ENCODE measurements at regions not wholly inside any gene's neighbourhood (a gene's known extent, or its start where the extent isn't known, plus 50 kb on each side); places are given as distances from the start of the nearest gene placed in this dataset.

DNA sequence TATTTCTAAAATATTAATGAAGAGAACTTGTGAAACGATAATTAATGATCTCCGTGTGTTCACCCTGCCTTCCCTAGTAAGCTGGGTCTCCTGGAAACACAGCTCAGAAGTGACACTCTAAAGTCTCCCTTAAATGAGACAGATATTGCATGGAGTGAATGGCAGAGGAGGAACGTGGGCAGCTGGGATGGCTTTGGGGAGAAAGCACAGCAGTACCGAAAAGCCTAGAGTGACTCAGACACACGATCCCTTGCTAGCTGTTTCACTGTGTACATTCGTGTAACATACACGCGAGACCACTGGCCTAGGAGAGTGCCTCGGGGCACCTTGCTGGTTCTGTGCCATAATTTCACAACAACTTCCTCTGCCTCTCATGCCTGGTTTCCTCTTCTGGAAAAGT, 199.9 kb upstream of the TCERG1L start:
- WGBS (ENCODE audit: insufficient coverage), result 92% methylated on average over 8 of the region's 9 CpGs

DNA sequence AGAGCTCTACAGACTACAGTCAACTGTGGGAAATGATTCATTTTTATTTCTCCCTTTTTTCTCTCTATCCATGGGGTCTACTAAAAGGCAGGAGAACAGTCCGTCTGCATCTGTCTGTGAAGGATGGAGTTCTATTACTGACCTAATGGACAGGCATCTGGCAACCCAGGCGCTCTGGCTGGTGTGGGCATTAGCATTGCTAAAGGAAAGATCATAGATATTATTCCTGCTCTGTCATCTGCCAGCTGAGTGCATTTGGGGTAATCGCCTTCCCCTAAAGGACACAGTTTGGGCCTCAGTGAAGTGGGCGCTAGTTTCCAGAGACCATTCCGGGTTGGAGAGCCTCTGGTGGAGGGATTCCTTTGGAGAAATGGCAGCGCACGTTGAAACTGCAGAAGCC, 201.3 kb upstream of the TCERG1L start:
- 82% methylated on average over 6 of the region's 7 CpGs for WGBS (ENCODE audit: insufficient coverage)

More for the DNA sequence above, 199.9 kb upstream of the TCERG1L start:
- Histone ChIP-seq H3K9me3 (ENCODE audit: control insufficient read depth, insufficient read depth, low read length) (no peaks in the 10 kb centered on the region), H3K27me3 (ENCODE audit: control insufficient read depth, insufficient read depth, low read length) (no peaks in the 10 kb centered on the region), H3K4me1 (ENCODE audit: control insufficient read depth, insufficient read depth, low read length) (peaks cover 14% of the 10 kb centered on the region), H3K27ac (ENCODE audit: low read depth, low read length) (no peak overlapping the region), H3K36me3 (ENCODE audit: control insufficient read depth, insufficient read depth, low read length) (no peaks in the 10 kb centered on the region), H3K4me3 (ENCODE audit: low read depth, low read length) (no peak overlapping the region)
- DNase-seq (ENCODE audit: low read depth in 4 of 6, low spot score in 6 of 6), result no peak

DNA sequence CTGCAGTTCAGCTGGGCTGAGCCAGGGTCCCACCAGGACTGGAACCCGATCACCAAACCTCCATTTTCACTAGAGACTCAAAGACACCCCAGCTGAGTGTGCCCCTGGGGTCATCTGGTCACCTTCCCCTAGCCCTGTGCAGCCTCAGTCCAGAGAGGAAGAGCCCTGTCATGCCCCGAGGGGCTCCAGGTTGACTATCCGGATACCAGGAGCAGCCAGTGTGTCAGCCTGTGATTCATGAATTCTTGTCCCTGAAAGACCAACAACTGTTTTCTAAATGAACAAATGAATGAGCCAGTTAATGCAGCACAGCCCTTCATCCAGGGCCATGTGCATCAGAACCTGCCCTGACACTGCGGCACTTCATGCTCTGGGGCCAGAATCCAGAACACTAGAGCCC, 201.9 kb upstream of the TCERG1L start:
- Histone ChIP-seq H3K27me3 (ENCODE audit: control insufficient read depth, insufficient read depth, low read length) (no peaks in the 10 kb centered on the region), H3K27ac (ENCODE audit: low read depth, low read length) (no peak overlapping the region), H3K36me3 (ENCODE audit: control insufficient read depth, insufficient read depth, low read length) (no peaks in the 10 kb centered on the region), H3K4me1 (ENCODE audit: control insufficient read depth, insufficient read depth, low read length) (peaks cover 14% of the 10 kb centered on the region), H3K4me3 (ENCODE audit: low read depth, low read length) (no peak overlapping the region), H3K9me3 (ENCODE audit: control insufficient read depth, insufficient read depth, low read length) (no peaks in the 10 kb centered on the region)
- DNase-seq (ENCODE audit: low read depth in 4 of 6, low spot score in 6 of 6), result no peak
- WGBS (ENCODE audit: insufficient coverage), result 82% methylated on average over 3 of the region's 4 CpGs

More for the DNA sequence above, 201.3 kb upstream of the TCERG1L start:
- no peak overlapping the region for H3K4me3 ChIP-seq (ENCODE audit: low read depth, low read length)
- no peak for DNase-seq (ENCODE audit: low read depth in 4 of 6, low spot score in 6 of 6)
- peaks cover 14% of the 10 kb centered on the region for H3K4me1 ChIP-seq (ENCODE audit: control insufficient read depth, insufficient read depth, low read length)
- no peaks in the 10 kb centered on the region for H3K27me3 ChIP-seq (ENCODE audit: control insufficient read depth, insufficient read depth, low read length)
- no peaks in the 10 kb centered on the region for H3K9me3 ChIP-seq (ENCODE audit: control insufficient read depth, insufficient read depth, low read length)
- H3K27ac ChIP-seq (ENCODE audit: low read depth, low read length), result no peak overlapping the region
- H3K36me3 ChIP-seq (ENCODE audit: control insufficient read depth, insufficient read depth, low read length), result no peaks in the 10 kb centered on the region

DNA sequence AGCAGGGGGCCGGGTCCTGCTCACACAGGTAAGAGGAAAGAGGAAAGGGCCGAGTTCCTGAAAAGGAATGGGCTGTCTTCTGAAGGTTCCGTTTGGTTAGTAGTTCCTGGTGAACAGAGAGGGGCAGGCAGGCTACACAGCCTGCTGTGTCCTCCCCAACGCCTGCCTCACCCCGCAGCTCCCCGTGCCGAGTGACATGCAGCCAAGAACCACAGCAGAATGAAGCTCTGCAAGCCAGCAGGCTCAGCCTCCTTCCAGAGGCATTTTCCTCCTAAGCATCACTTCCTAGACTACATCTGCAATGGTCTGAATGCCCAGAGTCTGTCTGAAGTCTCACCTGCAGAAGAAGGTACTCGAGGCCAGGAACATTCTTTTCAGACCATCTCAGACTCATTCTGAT, 202.4 kb upstream of the TCERG1L start:
- H3K9me3 ChIP-seq (ENCODE audit: control insufficient read depth, insufficient read depth, low read length), result no peaks in the 10 kb centered on the region
- H3K27ac ChIP-seq (ENCODE audit: low read depth, low read length), result no peak overlapping the region
- H3K36me3 ChIP-seq (ENCODE audit: control insufficient read depth, insufficient read depth, low read length), result no peaks in the 10 kb centered on the region
- H3K27me3 ChIP-seq (ENCODE audit: control insufficient read depth, insufficient read depth, low read length), result no peaks in the 10 kb centered on the region
- no peak for DNase-seq (ENCODE audit: low read depth in 4 of 6, low spot score in 6 of 6)
- H3K4me3 ChIP-seq (ENCODE audit: low read depth, low read length), result no peak overlapping the region
- 73% methylated on average over 6 of the region's 8 CpGs for WGBS (ENCODE audit: insufficient coverage)
- H3K4me1 ChIP-seq (ENCODE audit: control insufficient read depth, insufficient read depth, low read length), result peaks cover 14% of the 10 kb centered on the region

DNA sequence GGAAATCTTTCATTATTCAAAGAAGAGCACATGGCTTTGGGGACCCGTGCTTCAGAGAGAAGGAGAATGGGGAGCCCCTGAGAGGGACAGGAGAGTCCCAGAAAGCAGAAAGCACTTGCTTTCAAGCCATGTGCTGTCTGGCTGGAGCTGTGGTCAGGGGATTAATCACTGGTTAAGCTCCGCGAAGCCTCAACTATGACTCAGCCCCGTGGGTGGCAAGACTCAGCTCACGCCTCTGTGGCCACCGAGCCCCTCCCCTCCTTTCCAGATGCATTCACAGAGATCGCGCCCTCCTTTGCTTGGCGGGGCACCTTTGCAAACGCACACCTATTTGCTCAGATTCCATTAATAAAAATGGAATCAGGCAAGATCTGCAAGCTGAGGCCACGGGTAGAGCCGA, 202.9 kb upstream of the TCERG1L start:
- no peak overlapping the region for H3K4me3 ChIP-seq (ENCODE audit: low read depth, low read length)
- H3K9me3 ChIP-seq (ENCODE audit: control insufficient read depth, insufficient read depth, low read length), result no peaks in the 10 kb centered on the region
- H3K27me3 ChIP-seq (ENCODE audit: control insufficient read depth, insufficient read depth, low read length), result no peaks in the 10 kb centered on the region
- H3K4me1 ChIP-seq (ENCODE audit: control insufficient read depth, insufficient read depth, low read length), result peaks cover 14% of the 10 kb centered on the region
- no peak for DNase-seq (ENCODE audit: low read depth in 4 of 6, low spot score in 6 of 6)
- no peaks in the 10 kb centered on the region for H3K36me3 ChIP-seq (ENCODE audit: control insufficient read depth, insufficient read depth, low read length)
- WGBS (ENCODE audit: insufficient coverage), result 39% methylated on average over 12 of the region's 12 CpGs
- no peak overlapping the region for H3K27ac ChIP-seq (ENCODE audit: low read depth, low read length)

GRCh38 chr10:131516285-131516684, 204.8 kb upstream of the TCERG1L start:
- WGBS (ENCODE audit: insufficient coverage), result 93% methylated on average over 12 of the region's 12 CpGs
- H3K27ac ChIP-seq (ENCODE audit: low read depth, low read length), result no peak overlapping the region
- no peaks in the 10 kb centered on the region for H3K27me3 ChIP-seq (ENCODE audit: control insufficient read depth, insufficient read depth, low read length)
- no peak overlapping the region for H3K4me3 ChIP-seq (ENCODE audit: low read depth, low read length)
- no peaks in the 10 kb centered on the region for H3K9me3 ChIP-seq (ENCODE audit: control insufficient read depth, insufficient read depth, low read length)
- H3K4me1 ChIP-seq (ENCODE audit: control insufficient read depth, insufficient read depth, low read length), result peaks cover 14% of the 10 kb centered on the region
- DNase-seq (ENCODE audit: low read depth in 4 of 6, low spot score in 6 of 6), result no peak
- no peaks in the 10 kb centered on the region for H3K36me3 ChIP-seq (ENCODE audit: control insufficient read depth, insufficient read depth, low read length)

GRCh38 chr10:131517781-131518180, 206.3 kb upstream of the TCERG1L start:
- WGBS (ENCODE audit: insufficient coverage), result 95% methylated on average over 16 of the region's 17 CpGs
- Histone ChIP-seq H3K9me3 (ENCODE audit: control insufficient read depth, insufficient read depth, low read length) (no peaks in the 10 kb centered on the region), H3K4me3 (ENCODE audit: low read depth, low read length) (no peak overlapping the region), H3K36me3 (ENCODE audit: control insufficient read depth, insufficient read depth, low read length) (no peaks in the 10 kb centered on the region), H3K4me1 (ENCODE audit: control insufficient read depth, insufficient read depth, low read length) (peaks cover 14% of the 10 kb centered on the region), H3K27me3 (ENCODE audit: control insufficient read depth, insufficient read depth, low read length) (no peaks in the 10 kb centered on the region), H3K27ac (ENCODE audit: low read depth, low read length) (no peak overlapping the region)
- no peak for DNase-seq (ENCODE audit: low read depth in 4 of 6, low spot score in 6 of 6)

DNA sequence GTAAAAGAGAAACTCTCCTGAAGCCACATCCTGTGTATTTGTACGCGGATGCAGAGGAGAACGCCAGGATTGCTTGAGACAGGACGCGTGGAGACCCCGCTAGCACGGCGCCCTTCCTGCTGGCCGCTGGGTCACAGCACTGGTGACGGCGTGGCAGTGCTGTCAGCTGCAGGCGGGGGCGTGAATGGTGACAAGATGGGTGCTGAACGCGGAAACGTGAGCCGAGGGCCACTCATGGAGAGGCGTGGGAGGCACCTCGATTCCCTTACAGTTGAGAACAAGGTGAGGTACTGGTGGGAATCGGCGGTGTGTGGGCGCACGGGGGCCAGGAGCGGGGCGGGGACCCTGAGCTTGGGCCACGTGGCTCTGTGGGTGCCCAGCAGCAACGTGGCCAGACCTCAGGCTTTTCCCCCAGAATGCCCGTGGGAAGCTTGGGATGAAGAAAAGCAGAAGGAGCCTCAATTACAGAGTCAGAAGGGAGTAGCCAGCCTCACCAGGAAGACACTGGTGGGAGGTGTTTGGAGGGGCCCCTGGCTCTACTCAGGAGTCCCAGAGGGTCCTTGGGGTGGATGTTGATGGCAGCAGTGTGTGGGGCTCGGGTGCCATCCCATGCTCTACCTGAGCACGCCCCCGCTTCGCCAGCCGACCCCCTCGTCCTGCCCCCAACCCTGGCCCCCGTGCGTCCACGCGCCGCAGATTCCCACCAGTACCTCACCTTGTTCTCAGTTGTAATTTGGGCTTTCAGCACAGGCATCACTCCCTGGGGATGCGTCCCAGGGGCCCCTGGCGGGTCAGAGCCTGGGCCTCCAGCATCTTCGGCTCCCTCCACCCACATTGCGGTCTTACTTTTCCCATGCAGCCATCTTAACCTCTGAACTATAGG, 208.4 kb upstream of the TCERG1L start:
- H3K4me1 ChIP-seq (ENCODE audit: control insufficient read depth, insufficient read depth, low read length), result no peaks in the 10 kb centered on the region
- no peaks in the 10 kb centered on the region for H3K27me3 ChIP-seq (ENCODE audit: control insufficient read depth, insufficient read depth, low read length)
- whole genome bisulfite sequencing (ENCODE audit: insufficient coverage), result 93% methylated on average over 35 of the region's 43 CpGs
- no peaks in the 10 kb centered on the region for H3K9me3 ChIP-seq (ENCODE audit: control insufficient read depth, insufficient read depth, low read length)
- no peak for DNase-seq (ENCODE audit: low read depth in 4 of 6, low spot score in 6 of 6)
- no peak overlapping the region for H3K27ac ChIP-seq (ENCODE audit: low read depth, low read length)
- no peaks in the 10 kb centered on the region for H3K36me3 ChIP-seq (ENCODE audit: control insufficient read depth, insufficient read depth, low read length)
- H3K4me3 ChIP-seq (ENCODE audit: low read depth, low read length), result no peak overlapping the region

GRCh38 chr10:131531265-131532190, 220.0 kb upstream of the TCERG1L start:
- H3K4me3 ChIP-seq (ENCODE audit: low read depth, low read length), result no peak overlapping the region
- no peaks in the 10 kb centered on the region for H3K4me1 ChIP-seq (ENCODE audit: control insufficient read depth, insufficient read depth, low read length)
- no peaks in the 10 kb centered on the region for H3K9me3 ChIP-seq (ENCODE audit: control insufficient read depth, insufficient read depth, low read length)
- no peaks in the 10 kb centered on the region for H3K36me3 ChIP-seq (ENCODE audit: control insufficient read depth, insufficient read depth, low read length)
- no peak for DNase-seq (ENCODE audit: low read depth in 4 of 6, low spot score in 6 of 6)
- WGBS (ENCODE audit: insufficient coverage), result 92% methylated on average over 23 of the region's 25 CpGs
- H3K27me3 ChIP-seq (ENCODE audit: control insufficient read depth, insufficient read depth, low read length), result no peaks in the 10 kb centered on the region
- no peak overlapping the region for H3K27ac ChIP-seq (ENCODE audit: low read depth, low read length)
